GM12878 (cell line): ENCODE measurements at regions not wholly inside any gene's neighbourhood (a gene's known extent, or its start where the extent isn't known, plus 50 kb on each side); places are given as distances from the start of the nearest gene placed in this dataset.

Source experiments
- ATF2 ChIP-seq: IDR thresholded peaks from 2 replicates; pipeline ENCODE4 v1.6.1; 2012; ENCODE audit warnings: low read length, inconsistent platforms
- CTCF ChIP-seq, 3 experiments: IDR thresholded peaks in 2 of 3; conservative IDR thresholded peaks in 1 of 3; 2 replicates each; pipeline ENCODE4 v1.5.1; 2011; ENCODE audit warnings: low read depth in 3 of 3, low read length in 3 of 3, mild to moderate bottlenecking in 3 of 3, control low read depth in 2 of 3, moderate library complexity in 2 of 3, inconsistent platforms in 1 of 3, mixed read lengths in 1 of 3; ENCODE audit not compliant: control insufficient read depth in 2 of 3, insufficient read depth in 1 of 3; ENCODE audit errors: extremely low read depth in 1 of 3
- EGR1 ChIP-seq, 2 experiments: IDR thresholded peaks; 1 replicate in 1 of 2; 2 replicates in 1 of 2; pipeline ENCODE4 v1.6.1; 2011 to 2012; ENCODE audit warnings: low read depth in 2 of 2, low read length in 2 of 2, borderline replicate concordance in 1 of 2, mild to moderate bottlenecking in 1 of 2, moderate library complexity in 1 of 2
- FOXM1 ChIP-seq: IDR thresholded peaks from 2 replicates; pipeline ENCODE4 v1.6.1; 2012; ENCODE audit warnings: low read depth, mild to moderate bottlenecking, inconsistent platforms, low read length, moderate library complexity
- HDAC2 ChIP-seq: fragments of 200-600 bp; sonication (generic); IDR thresholded peaks from 2 replicates; pipeline ENCODE4 v1.6.1; 2017
- KAT2A ChIP-seq: conservative IDR thresholded peaks from 2 replicates; pipeline ENCODE4 v1.6.1; 2011; ENCODE audit warnings: low read depth, low read length; ENCODE audit not compliant: control insufficient read depth
- MTA2 ChIP-seq: fragments of 450-650 bp; IDR thresholded peaks from 2 replicates; pipeline ENCODE4 v1.6.1; 2016; ENCODE audit warnings: low read depth, mild to moderate bottlenecking, moderate library complexity
- NKRF ChIP-seq: fragments of 450-650 bp; conservative IDR thresholded peaks from 2 replicates; pipeline ENCODE4 v1.6.1; 2017; ENCODE audit warnings: mild to moderate bottlenecking, moderate library complexity
- POLR2A ChIP-seq: IDR thresholded peaks from 2 replicates; pipeline ENCODE4 v1.6.1; 2011; ENCODE audit warnings: low read depth, mild to moderate bottlenecking, low read length
- POLR2AphosphoS5 ChIP-seq: IDR thresholded peaks from 2 replicates; pipeline ENCODE4 v1.6.1; 2011; ENCODE audit warnings: mild to moderate bottlenecking, low read length, inconsistent platforms
- SMC3 ChIP-seq: IDR thresholded peaks from 2 replicates; pipeline ENCODE4 v1.6.1; 2011; ENCODE audit warnings: low read length, improper control_type of control experiment, borderline replicate concordance
- TBL1XR1 ChIP-seq: IDR thresholded peaks from 2 replicates; pipeline ENCODE4 v1.6.1; 2012; ENCODE audit warnings: low read depth, low read length, improper control_type of control experiment

GRCh38 chr15:96066852-96067495 is 263.5 kb upstream of the NR2F2 start:
- TF ChIP-seq POLR2AphosphoS5 (no peak), POLR2A (no peak), MTA2 (no peak), NKRF (no peak), HDAC2 (no peak), CTCF (IDR thresholded peaks at IDR 0.05 in 2 of 3, conservative IDR thresholded peaks at IDR 0.05 in 1 of 3; ENCODE audit: control insufficient read depth in 2 of 3, extremely low read depth in 1 of 3, insufficient read depth in 1 of 3, low read depth in 3 of 3, low read length in 3 of 3) (no peak), SMC3 (no peak), TBL1XR1 (no peak), KAT2A (no peak), ATF2 (no peak), FOXM1 (no peak), EGR1 (IDR thresholded peaks at IDR 0.05; ENCODE audit: borderline replicate concordance in 1 of 2, low read depth in 2 of 2, low read length in 2 of 2) (no peak)
